ENCODE measurements at regions not wholly inside any gene's neighbourhood (a gene's known extent, or its start where the extent isn't known, plus 50 kb on each side); places are given as distances from the start of the nearest gene placed in this dataset.
"Not testable (repeated sequence)": the region's sequence is repeated elsewhere in the genome, so short reads cannot be mapped to it uniquely, and the experiment has no call there.

DNA sequence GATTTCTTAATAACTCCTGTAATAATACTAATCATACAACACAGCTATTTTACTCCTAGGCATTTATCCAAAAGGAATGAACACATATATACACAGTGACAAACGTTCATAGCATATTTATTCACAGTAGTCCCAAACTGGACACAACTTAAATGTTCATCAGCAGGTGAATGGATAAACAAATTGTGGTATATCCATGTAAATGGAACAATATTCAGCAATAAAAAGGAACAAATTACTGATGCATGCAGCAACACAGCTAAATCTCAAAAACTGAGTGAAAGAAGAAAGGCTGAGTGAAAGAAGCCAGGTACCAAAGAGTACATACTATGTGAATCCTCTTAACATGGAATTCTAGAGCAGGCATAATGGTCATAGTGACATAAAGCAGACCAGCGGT, 242.7 kb upstream of the USP24 start:
- DNase-seq = no peak

DNA sequence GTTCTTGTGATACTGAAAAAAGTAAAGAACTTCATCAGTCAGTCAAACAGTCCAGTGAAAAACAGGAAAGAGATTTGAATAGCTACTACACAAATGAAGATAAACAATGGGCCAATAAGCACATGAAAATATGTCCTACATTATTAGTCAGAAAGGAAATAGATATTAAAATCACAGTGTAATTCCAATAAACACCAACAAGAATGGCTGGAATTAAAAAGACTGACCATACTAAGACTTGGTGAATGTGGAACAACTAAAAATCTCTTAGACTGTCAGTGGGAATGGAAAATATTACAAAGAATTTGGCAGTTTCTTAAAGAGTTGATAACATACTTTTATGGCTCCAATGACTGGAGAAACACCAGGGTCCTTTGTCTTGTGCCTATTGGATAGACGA, 241.8 kb upstream of the USP24 start:
- no peak for DNase-seq

DNA sequence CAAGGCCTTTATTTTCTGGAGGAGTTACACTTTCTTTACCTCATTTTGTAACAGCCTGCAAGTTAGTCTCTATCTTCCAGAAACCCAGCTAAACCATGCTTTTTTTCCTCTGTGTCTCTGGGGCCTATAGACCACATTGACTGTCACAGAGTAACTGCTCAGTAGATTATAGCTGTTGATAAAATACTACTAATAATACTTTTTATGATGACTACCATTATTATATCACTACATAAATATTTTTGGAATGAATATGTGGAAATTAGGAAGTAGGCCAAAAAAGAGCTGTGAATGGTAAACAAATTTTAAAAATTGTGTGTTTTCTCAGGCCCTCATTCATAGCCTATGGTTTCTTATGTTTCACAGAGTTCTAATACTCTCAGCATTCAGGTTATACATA, 233.1 kb upstream of the USP24 start:
- no peak for DNase-seq

DNA sequence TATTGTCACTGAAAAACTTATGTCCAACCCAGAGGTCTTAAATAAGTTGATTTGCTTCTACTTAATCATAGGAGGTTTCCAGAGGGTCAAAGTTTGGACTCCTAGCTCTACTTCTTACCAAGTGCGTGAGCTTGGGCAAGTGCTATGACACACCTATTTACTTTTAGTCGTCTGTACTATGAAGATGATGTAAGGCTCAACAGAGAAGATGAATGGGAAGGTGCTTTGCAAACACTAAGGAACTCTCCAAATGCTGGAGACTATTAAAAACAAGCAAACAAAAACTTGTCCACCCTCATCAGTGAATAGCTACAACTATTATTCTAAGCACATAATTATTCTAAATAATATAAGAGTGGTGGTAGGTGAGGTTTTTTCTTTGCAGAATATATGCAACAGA, 232.3 kb upstream of the USP24 start:
- no peak for DNase-seq

DNA sequence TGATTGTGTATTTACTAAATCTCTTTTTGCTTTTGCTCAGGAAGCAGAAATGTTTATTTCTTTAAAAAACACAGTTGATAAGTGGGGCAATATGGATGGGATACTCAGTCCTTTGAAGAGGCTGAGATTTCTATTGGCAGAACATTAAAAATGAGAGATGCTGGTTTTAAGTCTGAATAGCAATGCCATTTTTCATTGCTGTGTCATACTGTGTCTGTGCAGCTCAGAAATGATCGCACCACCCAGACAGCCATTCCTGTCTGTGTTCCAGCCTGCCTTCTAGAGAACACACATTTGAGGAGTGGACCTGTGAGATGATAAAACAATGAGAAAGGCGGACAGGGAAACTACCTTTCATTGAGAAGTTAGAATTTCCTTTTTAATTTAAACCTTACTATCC, 231.2 kb upstream of the USP24 start:
- no peak for DNase-seq

DNA sequence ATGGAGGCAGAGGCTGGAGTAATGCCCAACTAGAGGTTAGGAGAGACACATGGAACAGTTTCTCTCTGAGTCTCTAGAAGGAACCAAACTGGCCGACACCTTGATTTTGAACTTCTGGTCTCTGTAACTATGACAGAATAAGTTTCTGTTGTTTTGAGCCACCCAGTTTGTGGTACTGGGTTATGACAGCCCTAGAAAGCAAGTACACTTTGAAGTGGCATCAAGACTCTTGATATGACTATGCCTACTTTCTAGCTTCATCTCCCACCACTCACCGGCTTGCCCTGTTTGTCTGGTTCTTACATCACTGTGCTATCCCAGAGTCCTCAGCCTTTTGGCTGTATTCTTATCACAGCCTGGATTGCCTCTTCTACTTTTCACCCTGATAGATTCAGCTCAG, 230.3 kb upstream of the USP24 start:
- DNase-seq = no peak

DNA sequence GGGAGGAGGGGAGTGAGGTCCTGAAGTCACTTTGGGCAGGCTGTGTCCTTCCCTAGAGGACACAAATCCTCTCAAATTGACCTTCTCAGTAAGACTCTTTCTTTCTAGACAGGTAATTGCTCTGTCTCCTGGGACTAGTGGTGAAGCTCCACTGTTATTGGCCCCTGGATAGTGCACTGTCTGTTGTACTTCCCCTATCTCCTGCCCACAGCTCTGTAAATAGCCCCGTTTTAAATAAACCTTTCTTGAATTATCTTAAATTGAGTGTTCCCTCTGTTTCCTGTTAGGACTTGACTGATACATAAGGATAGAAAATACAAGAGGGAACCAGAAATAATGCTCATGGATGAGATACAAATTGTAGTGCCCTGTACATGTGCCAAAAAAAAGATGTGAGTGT, 229.5 kb upstream of the USP24 start:
- DNase-seq = no peak

DNA sequence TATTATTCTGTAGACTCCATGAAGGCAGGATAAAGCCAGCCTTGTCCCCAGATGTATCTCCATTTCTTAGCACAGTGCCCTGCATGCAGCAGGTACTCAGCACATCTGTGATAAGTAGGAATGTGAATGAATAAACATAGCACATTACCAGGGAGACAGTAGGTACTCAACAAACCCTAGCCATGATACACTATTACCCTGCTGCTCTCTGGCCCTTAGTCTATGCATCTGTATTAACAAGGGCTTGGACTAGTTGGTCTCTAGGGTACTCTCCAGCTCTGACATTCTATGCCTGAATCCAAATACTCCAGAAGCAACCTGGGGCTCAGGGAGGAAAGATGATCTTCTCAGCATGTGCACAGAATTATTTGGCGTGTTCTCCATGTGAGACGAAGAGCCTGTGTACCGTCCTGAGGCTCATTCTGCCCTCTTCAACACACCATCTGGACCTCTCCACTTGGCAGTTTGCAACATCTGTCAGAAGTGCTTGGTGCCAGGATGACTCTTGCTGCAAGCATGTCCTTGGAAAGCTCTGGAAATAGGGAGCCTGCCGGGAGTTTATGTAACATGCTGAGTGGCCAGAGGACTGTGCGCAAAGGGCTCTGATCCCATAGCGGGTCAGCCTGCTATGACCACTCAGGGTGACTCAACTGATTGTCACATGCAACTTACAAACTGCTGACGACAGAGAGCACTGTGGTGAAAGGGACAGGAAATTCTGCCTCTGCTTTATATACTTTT, 228.2 kb upstream of the USP24 start:
- no peak for DNase-seq

DNA sequence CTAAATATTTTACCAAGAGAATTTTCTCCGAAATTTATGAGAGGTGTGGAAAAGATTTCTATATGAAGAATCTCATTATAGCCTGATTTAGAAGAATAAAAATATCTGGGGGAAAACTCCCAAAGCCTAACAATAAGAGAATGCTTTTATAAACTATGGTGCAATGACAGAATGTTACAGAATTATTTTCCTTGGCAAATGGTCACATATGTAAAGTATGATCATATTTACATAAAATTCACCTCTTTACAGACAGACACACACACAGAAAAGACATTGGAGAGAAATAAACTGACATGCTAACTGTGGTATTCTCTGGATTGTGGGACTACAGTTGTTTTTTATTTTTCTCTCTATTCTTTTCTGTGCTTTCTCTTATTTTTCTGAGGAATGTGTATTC, 226.3 kb upstream of the USP24 start:
- DNase-seq = no peak

DNA sequence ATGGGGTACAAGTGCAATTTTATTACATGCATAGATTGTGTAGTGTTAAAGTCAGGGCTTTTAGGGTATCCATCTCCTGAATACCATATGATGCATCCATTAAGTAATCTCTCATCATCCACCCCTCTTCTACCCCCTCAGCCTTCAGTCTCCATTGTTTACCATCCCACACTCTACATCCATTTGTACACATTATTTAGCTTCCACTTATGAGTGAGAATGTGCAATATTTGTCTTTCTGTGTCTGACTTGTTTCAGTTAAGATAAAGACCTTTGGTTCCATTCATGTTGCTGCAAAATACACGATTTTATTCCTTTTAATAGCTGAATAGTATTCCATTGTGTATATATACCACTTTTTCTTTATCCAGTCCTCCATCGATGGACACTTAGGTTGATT, 222.5 kb upstream of the USP24 start:
- no peak for DNase-seq

DNA sequence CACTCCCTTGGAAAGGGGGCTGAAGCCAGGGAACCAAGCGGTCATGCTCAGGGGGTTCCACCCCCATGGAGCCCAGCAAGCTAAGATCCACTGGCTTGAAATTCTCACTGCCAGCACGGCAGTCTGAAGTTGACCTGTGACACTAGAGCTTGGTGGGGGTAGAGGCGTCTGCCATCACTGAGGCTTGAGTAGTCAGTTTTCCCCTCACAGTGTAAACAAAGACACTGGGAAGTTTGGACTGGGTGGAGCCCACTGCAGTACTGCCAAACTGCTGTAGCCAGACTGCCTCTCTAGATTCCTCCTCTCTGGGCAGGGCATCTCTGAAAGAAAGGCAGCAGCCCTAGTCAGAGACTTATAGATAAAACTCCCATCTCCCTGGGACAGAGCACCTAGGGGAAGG, 215.6 kb upstream of the USP24 start:
- DNase-seq = not testable (repeated sequence)

DNA sequence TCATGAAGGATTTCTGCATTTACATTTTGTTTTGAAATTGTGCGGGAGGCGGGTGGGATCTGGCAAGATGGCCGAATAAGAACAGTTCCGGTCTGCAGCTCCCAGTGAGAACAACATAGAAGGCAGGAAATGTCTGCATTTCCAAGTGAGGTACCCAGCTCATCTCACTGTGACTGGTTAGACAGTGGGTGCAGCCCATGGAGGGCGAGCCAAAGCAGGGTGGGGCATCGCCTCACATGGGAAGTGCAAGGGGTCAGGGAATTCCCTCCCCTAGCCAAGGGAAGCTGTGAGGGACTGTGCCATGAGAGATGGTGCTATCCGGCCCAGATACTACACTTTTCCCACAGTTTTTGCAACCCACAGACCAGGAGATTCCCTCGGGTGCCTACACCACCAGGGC, 215.0 kb upstream of the USP24 start:
- not testable (repeated sequence) for DNase-seq

DNA sequence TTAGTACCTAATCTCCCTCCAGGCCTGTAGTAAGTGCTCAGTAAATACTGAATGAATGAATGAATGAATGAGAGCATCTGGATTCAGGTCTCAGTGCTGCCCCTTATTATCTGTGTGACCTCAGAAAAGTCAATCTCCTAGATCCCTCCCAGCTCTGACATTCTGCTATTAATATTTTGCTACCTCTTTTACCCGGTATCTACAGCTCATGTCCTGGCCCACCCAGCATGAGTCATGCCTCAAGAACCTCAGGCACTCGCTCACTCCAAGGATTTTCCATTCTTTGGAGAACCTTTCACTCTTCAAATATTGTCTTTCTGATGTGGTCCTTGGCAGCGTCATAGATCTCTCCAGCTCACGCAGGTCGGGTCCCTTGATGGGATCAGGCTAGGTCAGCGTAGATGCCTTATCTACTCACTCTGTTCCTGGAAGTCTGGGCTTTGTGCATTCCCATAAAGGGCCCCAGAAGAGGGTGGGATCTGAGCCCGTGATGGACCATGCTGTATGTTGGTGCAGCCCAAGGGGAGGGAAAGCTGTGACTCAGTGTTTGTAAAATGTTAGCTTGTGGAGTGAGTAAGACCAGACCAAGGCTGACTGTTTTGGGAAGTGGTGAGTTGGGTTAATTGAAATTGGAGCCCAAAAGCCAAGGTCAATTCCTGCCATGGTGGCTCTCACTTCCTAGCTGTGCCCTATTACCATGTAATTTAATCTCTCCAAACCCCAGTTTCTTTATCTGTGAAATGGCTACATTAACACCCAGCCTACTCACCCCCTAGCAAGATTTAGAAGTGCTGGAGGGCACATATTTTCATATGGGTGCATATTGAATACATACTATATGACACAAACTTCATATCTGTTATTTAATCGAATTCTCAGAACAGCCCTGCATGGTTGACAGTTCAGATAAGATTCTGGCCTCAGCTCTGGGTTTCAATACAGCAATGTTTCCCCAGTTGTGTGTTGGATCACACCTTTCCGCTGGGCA, 214.1 kb upstream of the USP24 start:
- no peak for DNase-seq

DNA sequence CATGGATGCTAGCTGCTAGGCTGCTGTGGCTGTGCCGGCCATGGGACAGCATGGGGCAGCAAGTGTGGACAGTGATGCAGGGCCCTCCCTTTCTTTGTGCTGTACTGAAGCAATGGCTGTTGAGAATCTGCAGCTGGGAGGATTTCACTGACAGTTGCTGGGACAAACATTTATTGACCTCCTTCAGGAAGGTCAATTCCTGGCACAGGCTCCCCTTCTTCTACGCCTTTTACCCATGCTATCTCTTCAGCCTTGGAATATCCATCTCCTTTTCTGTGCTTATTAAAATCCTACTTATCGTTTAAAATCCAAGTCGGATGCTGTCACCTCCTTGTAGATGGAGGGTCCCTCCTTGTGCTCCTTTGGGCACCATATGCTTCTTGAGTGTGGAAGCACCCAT, 213.1 kb upstream of the USP24 start:
- no peak for DNase-seq

DNA sequence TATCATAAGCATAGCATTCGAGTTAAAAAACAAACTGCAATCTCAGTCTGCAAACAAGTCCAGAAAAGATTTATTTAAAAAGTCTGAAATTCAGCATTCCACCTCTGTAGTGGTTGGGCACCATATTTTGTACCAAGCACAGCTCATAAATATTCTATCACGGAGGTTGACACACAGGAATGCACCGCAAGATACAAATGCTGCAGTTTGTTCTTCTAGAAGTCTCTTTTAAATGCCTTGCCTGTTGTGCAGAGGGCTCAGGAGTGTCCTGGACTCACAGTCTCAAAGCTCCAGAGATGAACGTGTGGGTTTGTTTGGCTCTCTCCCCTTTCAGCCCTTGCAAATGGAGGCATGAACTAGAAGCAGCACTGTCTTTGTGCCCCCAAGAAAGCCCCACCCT, 212.4 kb upstream of the USP24 start:
- DNase-seq = no peak

DNA sequence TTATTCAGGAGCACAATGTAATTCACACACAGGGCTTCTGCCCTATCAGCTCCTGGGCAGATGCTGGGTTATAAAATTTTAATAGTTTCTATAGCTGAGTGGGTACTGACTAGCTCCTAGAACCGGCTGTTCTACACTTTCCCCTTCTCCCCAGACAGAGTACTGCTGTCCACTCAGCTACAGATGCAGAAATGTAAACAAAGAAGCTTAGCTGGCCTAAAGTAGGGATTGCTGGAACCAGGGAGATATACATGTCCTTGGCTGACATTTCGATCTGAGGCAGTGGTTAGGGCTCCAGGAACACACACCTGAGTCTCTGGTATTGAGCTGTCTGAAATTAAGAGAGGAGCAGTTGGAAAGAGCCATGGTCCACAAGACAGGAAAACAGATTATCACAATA, 211.5 kb upstream of the USP24 start:
- no peak for DNase-seq

DNA sequence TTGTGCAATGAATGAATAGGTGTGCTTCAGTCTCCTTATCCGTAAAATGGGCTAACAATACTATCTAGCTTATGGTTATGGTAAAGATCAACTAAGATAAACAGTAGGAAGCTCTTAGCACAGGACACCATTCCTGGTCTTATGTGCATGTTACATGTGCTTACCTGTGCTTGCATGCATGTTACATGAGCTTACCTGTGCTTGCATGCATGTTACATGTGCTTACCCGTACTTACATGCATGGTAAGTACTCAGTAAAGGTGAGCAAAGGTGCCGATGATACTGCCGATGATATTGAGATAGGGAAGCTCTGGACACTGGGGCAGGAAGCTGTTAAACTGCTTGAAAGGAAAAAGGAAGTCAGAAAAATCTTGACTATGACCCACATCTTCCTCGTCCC, 211.0 kb upstream of the USP24 start:
- DNase-seq = no peak

DNA sequence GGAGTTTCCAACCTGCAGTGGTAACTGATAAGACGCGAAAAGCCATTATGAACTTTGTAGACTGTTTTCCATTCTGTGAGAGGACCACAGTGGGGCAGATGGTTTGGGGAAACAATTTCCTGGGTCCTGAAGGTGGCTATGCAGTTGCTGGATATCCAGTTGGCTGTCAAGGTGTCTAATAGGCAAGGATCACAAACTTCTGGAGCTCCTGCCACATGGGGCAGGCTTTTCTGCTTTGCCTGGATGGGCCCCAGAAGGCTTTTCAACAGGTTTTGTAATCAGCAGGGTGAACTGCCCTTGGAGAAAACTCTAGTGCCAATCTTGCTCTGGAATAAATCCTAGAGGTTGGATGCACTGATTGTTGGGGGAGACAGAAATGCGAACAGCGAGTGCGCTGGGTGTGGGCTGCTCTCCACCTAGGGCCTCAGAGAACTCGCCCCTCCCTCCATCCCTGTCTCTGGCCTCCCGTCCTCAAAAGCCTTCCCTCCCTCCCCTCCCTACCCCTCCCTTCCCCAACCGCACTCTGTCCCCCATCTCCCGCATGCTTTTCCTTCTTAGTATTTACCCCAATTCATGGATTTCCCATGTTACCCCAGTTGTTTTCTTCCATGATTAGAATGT, 210.3 kb upstream of the USP24 start:
- DNase-seq = no peak

DNA sequence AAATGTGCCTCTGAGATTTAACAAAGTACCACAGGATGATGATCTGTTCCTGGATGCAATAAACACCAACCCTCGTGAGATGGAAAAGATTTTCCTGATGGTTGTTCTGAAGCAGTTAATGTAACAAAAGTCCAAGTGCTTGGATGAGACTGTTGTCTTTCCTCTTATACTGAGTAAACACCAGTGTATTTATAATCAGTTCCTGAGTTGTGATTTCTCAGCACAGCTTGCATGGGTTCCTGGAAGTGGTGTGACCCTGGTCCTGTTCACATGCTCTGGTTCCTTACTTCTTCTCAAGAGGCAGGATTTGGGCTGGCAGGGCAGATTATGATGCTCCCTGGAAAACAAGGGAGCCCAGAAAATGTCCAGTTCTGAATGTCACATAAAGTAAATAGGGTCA, 208.2 kb upstream of the USP24 start:
- no peak for DNase-seq

DNA sequence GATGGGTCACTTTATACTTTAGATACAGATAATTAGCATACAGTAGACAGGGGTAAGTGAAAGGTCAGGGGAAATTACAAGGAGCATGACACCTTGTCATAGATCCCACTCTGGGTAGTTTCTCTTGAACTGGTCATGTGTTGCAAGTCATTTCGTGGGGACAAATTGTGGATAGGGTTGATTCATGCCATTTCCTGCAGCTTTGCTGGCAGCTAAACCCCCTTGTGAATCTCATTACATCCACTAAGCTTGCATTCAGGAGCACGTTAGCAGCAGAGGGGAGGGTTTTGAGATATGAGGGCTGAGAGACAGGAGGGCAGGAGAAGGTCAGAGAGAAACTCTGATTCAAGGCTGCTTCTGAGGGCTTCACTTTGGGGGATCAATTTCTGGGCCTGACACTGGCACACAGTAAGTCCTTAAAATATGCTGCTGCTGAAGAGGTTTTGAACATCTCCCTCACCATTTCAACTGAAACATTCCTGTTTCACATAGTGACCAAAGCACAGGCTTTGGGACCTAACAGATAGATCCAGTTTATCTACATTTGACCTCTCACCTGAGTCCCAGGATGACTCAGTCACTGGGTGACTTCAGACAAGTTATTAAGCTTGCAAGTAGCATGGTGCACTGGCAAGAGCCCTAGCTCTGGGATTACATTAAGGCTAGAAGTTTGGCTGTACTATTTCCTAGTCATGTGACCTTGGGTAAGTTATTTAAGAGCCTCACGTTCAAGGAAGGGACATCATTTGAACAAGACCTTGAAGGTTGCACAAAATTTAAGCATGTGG, 206.0 kb upstream of the USP24 start:
- no peak for DNase-seq

DNA sequence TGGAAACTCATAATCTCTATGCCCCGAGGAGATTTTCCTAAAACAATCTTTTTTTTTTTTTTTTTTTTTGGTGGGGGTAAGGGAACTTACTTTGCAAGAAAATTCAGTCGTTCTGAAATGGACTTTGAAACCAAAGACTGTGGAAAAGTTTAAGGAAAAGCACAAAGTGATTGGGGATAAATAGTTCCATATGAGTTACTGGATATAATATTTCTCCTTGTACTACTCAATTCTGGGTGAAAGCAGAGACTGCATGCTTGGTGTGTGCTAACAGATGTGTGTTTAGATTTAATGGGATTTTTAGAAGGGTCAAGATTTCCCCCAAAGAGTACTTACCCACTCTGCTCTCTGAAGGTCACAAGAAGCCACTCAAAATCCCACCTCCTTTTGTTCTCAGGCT, 204.9 kb upstream of the USP24 start:
- DNase-seq = no peak

DNA sequence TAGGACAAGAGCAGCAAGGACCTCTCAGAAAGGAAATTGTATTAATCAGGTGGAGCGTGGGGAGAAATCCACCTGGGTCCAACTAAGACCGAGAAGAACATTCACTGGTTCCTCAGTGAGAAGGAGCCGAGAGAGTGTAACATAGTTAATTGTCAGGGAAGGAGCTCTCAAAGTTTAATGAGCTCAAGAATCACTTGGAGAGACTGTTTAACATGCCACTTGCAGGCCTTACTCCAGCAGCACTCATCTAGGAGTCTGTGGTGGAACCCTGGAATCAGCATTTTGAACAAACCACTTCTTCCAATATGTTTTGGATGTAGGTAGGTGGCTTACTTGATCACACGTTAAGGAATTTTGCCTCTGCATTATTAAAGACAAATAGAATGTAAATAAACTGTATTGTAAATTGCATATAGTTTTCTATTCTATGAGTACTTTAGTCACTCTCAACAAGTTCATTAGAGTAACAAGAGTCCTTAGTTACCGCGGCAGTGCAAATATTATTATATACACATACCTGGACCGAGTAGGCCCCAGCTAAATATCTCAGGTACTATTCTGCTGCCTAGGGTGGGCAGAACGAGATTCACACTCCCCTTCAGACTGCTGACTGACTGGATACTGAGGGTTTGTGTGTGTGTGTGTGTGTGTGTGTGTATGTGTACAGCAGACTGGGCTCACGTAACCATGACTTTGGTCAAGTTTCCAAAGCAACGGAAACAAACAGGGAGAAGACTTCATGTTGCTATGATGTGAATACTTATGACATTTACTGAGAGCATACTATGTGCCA, 203.2 kb upstream of the USP24 start:
- DNase-seq = no peak
